ENCODE measurements at regions not wholly inside any gene's neighbourhood (a gene's known extent, or its start where the extent isn't known, plus 50 kb on each side); places are given as distances from the start of the nearest gene placed in this dataset.

DNA sequence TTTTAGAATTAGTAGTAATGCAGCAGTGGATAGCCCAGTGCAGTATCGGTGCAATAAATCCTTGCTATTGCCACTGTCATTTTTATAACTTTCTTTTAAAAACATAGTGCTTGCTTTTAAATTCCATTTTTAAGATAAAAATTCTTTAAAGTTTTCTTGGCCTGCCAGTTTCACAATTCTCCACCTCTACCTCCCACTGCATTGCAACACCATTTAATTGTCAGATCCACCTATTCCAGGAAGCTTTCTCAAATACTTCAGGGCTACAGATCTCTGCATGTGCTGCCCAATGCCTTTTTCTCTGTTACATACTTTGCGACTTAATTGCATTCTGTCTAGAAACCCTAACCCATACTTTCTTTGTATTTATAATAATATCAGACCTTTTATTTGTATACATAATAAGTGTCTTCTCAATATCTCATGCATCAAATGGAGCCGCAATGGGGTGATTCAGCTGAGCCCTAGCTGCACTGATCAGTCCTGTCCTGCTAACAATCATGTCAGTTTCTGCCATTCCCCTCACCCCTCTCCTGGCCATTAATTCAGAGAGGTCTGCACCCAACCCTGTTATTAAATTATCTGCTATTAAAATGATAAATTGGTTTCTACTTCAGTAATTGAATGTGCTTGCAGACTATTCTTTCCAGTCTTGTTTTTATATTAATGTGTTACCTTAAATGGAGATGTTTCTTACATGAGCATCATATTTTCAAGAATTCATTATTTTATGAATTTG lies 193.1 kb downstream of the SLIT2 start:
- intact Hi-C loops (cut with micrococcal nuclease) = no loop called here

DNA sequence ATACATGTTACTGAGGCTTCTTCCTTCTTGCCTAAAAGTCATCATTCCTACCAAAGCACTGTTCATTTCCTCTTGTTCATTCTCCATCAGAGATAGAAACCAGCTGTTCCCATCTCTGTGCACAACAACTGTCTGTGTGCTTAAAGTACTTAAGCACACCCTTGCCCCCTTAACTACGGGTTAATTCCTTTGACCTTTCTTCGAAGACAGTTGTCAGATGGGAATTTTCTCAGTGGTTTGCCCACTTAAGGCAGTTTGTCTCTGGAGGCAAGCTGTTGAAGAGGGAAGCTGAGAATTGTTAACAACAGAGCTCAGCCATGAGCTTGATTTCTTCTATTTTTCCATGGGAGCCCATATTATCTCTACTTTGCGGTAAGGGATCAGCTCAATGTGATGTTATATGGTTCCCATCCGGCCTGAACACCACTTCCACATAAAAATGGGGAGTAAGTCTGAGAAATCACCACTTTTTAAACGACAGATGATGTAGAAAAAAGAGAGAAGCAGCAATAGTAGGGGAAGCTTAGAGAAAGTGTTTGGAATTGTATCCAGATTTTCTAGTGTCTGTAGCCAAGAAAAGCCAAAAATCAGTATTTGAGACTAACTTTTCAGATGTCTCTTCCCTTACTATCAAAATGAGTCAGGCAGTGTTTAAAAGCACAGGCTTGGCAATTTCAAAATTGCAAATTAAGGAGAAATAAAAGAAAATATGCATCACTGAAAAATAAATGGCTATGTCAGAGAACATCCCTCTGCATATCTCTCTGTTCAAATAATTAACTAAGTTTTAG lies 194.4 kb downstream of the SLIT2 start:
- intact Hi-C loops (cut with micrococcal nuclease) = no loop called here

DNA sequence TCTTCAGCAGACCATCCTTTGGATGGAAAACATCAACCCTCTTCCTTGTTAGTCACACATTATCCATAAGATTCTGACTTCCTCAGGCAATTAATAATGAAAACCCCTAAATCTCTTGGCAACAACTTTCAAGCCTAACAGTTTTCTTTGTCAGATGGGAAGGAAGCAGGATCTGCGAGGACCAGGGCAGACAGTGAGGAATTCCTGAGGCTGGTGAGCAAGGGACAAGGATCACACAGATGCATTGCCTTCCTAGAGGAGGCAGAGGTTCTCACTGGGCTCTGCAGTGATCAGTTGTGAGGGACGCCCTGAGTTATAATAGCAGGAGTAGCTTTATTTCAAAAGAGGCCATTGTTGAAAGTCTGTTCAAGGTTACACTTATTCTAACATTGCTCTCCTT lies 195.4 kb downstream of the SLIT2 start:
- intact Hi-C loops (cut with micrococcal nuclease) = no loop called here

DNA sequence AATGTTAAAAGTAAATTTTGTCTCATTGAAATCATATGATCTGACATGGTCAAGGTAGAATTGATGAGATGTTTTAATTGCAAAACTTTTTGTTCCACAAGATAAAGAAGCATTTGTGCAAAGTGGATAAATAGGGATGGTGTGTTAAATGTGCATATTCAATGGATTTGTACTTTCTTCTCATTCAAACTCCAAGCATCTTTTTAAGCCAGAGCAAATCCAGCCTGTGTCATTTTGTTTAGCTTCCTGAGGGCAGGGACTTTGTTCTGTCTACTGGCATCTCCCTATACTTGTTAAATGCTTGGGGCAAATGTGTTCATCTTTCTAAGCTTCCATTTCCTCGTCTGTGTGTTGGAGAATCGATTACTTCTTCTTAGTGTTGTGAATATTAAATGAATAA lies 200.3 kb downstream of the SLIT2 start:
- intact Hi-C loops (cut with micrococcal nuclease) = no loop called here

- intact Hi-C loops (cut with micrococcal nuclease) = no loop called here
Measured at GRCh38 chr4:20454515-20454914, 202.8 kb downstream of the SLIT2 start.

DNA sequence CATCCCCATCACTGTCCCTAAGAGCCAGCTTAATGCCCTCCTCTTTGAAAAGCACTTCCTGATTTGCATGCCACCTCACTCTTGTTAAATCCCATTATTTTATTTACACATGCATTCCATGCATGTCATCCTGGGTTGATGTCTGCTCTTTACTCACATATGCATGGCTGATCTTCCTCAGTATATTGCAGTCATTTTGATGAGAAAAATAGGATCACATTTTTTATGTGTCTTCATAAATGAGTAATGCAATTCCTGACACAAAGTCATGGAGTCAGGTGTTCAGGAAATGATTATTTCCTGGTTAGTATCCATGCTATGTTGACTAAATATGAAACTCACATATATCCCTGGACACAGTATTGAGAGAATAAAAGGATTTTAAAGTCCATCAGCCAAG lies 204.7 kb downstream of the SLIT2 start:
- intact Hi-C loops (cut with micrococcal nuclease) = no loop called here

DNA sequence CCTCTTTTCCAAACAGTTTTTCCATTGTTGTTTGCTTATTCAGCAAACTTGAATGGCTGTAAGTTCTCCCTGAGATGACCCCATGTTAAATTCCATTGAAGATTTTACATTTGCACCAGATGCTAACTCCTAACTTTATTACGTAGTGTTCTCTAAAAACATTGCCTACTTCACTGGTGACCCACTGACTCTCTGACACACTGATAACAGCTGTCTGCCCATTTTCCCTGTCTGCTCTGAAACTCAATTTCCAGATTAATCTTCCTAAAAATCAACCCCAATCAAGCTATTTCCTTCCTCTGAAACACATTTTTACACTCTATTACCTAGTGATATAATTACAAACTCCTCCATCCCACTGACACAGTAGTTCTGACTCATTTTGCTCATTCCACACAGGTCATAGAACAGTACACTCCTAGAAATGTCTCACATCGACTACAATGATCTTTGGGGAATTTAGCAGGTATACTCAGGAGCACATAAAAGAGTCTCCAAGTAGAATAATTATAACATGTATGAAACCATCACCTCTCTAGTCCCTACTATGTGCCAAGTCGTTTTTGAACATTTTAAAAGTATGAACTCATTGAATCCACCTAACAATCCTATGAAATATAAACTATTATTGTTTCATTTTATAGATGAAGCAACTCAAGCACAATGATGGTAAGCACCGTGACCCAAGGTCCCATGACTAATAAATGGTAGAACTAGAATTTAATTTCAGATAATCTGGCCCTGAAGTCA lies 210.9 kb downstream of the SLIT2 start:
- intact Hi-C loops (cut with micrococcal nuclease) = no loop called here

DNA sequence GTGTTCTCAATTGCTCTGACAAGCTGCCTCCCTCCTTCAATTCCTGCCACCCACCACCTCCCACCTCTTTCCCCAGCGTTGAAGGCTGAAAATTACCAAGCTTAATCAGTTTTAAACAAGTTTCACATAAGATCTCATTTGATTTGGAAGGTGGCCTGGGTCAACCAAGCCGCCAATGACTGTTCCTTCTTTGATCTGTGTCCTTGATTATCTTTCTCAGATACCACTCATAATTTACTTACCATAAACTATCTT lies 211.4 kb downstream of the SLIT2 start:
- intact Hi-C loops (cut with micrococcal nuclease) = no loop called here

DNA sequence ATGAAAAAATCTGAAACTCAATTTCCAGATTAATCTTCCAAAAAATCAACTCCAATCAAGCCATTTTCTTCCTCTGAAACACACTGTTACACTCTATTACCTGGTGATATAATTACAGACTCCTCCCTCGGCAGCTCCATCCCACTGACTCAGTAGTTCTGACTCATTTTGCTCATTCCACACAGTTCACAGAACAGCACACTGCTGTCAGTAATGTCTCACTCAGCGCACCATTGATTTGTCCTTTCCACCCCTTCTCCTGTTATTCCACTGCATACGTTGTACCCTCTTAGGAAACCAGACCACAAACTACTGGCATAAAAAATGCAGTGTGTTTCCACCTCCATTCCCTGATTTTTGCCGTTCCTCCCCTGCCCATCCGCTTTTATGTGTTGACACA lies 212.7 kb downstream of the SLIT2 start:
- intact Hi-C loops (cut with micrococcal nuclease) = no loop called here

GRCh38 chr4:20474119-20474518 lies 222.4 kb downstream of the SLIT2 start:
- intact Hi-C loops (cut with micrococcal nuclease) = no loop called here

DNA sequence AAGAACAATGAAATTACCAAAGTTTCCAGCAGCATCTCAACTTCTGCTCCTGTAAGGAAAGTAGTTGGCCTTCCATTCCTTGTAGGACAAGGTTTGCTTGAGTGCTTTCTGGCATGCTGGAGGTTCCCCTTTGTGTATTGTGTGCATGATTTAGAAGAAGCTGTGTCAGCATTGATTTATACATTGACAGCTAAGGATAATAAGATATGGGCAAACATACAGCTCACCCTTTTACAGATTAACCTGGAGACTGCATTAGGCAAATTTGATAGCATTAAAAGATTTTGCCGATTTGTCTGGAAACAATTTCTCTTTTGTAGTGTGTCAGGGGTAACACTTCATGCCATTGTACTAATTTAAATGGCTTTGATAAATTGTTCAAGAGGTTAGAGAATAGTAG lies 221.8 kb upstream of the PACRGL start:
- intact Hi-C loops (cut with micrococcal nuclease) = no loop called here

- intact Hi-C loops (cut with micrococcal nuclease) = no loop called here
Measured at GRCh38 chr4:20480165-20480947, 219.9 kb upstream of the PACRGL start.

GRCh38 chr4:20483416-20483815 lies 216.8 kb upstream of the PACRGL start:
- intact Hi-C loops (cut with micrococcal nuclease) = no loop called here

DNA sequence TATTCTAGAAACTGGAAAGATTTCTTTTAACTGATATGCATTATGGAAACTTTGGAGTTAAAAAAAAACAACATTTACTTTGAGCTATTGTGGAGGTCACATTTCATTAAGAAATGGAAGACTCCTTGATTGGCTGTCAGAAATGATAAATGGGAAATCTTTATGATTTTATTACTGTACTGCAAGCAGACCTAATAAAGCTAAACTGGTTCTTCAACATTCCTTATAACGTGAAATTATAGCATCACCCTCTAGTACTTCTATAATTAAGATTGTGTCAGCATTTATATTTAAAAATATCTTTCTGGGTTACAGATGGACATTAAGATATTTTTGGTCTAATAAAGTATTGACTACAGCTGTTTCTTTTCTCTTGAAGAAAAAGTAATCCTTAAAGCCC lies 213.8 kb upstream of the PACRGL start:
- intact Hi-C loops (cut with micrococcal nuclease) = no loop called here

DNA sequence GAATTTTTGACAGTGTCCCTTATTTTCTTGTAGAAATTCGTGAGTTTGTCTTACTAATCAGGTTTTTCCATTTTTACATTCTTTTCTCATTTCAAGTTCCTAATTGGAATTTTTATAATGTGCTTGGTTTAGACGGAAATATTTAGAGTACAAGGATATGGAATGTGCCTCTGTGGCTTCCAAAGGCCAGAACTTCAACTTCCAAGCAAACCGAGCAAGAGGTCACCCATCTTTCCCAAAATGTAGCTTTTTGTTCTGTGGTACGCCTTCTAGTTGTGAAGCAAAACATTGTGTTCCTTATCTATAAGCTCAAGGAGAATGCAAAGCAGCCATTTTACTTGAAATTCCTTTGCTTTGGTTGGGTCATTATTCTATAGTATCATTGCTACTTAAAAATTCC lies 212.8 kb upstream of the PACRGL start:
- intact Hi-C loops (cut with micrococcal nuclease) = no loop called here

GRCh38 chr4:20487852-20488251 lies 212.4 kb upstream of the PACRGL start:
- intact Hi-C loops (cut with micrococcal nuclease) = no loop called here

DNA sequence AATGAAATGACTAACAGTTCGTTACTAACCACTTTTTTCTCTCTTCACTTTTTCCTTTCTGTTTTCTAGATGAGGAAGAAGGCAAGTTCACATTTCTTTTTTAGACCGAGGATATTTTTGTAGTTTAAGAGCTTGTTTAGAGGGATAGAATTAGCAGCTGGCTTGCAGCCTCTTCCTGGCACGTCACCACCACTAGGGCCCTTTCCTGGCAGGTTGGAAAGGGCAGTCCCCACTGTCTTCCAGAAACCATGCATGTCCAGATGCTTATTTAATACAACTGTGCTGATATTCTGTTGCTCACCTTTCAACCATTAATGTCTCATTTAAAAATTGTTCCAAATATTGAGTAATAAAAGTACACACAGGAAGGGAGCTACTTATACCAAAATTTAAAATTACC lies 209.5 kb upstream of the PACRGL start:
- intact Hi-C loops (cut with micrococcal nuclease) = no loop called here

DNA sequence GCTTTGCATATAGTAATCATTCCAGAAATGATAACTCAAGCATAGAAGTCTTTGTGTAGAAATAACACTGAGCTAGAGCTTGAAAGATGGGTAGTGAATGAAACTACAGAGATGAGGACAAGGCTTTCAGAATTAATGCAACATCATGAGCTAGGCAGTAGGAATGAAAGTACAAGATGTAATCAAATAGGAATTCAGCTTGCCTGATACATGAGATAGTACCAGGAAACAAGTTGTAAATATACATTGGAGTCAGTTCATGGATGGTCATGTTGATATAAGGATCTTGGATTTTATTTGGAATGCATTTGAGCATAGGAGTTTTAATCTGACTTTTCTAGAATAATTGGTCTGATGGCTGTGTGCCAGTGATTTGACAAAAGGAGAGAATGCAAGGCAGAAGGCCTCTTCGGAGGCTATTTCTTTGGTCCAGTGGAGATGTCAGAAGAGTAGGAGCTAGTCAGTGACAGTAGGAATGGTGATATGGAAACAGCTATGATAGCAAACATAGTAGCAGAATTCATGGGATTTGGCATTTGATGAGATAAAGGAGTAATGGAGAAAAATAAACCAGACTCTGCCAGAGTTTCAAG lies 206.4 kb upstream of the PACRGL start:
- intact Hi-C loops (cut with micrococcal nuclease) = no loop called here

GRCh38 chr4:20496068-20496467 lies 204.2 kb upstream of the PACRGL start:
- intact Hi-C loops (cut with micrococcal nuclease) = no loop called here

DNA sequence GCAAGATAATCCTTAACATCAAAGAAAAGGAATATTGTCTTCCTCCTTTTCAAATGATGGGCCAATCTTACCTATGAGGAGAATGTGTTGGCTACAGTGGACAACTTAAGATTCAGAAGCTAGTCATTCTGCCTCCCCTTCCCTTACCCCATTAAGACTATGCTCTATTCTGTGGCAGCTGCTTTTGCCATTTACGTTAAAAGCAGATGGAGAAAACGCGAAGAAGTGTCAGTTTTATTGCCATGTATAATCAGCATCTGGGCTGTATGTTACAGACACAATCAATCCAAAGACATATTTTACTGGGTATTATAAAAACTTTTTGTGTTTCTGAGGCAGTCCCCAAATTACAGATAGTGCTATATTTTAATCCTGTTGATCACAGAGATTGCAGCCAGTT lies 196.1 kb upstream of the PACRGL start:
- intact Hi-C loops (cut with micrococcal nuclease) = no loop called here

GRCh38 chr4:20505927-20506326 lies 194.3 kb upstream of the PACRGL start:
- intact Hi-C loops (cut with micrococcal nuclease) = no loop called here

All from T-helper 2 cell treated with Interferon-gamma antibody and Interleukin-4, amounts not matched to agents 100 ng/mL and 5 ng/mL, for 36 hours (primary cell).